ENCODE measurements at regions not wholly inside any gene's neighbourhood (a gene's known extent, or its start where the extent isn't known, plus 50 kb on each side); places are given as distances from the start of the nearest gene placed in this dataset.

DNA sequence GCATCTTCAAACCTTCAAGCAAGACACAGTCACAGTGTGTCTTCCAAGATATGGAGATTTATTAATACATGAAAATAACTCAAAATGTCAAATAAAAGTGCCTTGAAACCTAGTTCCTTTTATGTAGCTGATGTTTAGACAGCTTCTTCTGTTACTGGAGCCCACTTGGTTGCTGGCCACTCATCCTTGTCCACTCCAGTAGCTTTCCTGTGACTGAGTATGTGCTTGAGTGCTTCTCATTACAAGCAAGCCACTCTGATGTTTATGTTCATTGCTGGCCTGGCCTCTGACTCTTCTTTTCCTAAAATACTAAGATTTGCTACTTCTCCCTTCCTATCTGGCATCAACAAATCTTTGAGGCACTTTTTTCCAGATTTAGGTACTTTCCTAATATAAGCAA, 545.2 kb upstream of the MAN1A1 start:
- no peak for DNase-seq (ENCODE audit: low read depth)
- TF ChIP-seq, protein P1, sequence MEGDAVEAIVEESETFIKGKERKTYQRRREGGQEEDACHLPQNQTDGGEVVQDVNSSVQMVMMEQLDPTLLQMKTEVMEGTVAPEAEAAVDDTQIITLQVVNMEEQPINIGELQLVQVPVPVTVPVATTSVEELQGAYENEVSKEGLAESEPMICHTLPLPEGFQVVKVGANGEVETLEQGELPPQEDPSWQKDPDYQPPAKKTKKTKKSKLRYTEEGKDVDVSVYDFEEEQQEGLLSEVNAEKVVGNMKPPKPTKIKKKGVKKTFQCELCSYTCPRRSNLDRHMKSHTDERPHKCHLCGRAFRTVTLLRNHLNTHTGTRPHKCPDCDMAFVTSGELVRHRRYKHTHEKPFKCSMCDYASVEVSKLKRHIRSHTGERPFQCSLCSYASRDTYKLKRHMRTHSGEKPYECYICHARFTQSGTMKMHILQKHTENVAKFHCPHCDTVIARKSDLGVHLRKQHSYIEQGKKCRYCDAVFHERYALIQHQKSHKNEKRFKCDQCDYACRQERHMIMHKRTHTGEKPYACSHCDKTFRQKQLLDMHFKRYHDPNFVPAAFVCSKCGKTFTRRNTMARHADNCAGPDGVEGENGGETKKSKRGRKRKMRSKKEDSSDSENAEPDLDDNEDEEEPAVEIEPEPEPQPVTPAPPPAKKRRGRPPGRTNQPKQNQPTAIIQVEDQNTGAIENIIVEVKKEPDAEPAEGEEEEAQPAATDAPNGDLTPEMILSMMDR (IDR thresholded peaks at IDR 0.05; ENCODE audit: insufficient read depth, low read length), result no peak
- H3K4me3 ChIP-seq (ENCODE audit: low read depth, low read length), result no peak overlapping the region

DNA sequence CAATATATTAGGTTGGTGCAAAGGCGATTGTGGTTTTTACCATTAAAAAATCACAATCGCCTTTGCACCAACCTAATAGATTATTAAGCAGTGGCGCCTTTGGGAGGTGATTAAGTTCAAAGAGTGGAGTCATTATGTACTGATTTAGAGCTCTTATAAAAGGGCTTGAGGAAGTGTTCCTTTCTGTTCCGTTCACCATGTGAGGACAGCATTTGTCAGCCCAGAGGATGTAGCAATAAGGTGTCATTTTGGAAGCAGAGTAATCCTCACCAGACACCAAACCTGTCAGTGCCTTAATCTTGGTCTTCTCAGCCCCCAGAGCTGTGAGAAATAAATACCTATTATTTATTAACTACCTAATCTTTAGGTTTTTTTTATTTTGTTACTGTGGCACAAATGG, 542.1 kb upstream of the MAN1A1 start:
- no peak for DNase-seq (ENCODE audit: low read depth)
- H3K4me3 ChIP-seq (ENCODE audit: low read depth, low read length), result no peak overlapping the region
- TF ChIP-seq, protein P1 (IDR thresholded peaks at IDR 0.05; ENCODE audit: insufficient read depth, low read length), result no peak

DNA sequence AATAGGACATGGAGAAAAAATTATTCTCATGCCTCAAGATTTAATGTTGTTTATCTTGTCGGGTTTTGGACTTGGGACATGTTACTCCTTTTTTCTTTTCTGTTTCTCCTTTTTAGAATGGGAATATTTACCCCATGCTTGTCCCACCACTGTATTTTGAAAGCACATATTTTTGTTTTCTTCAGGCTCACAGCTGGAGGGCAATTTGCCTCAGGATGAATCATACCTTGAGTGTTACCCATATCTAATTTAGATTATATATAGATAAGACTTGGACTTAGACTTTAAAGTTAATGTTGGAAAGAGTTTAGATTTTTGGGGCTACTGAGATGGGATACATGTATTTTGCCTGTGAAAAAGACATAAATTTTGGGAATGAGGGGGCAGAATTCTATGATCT, 541.6 kb upstream of the MAN1A1 start:
- DNase-seq (ENCODE audit: low read depth), result peak; percentile 5
- TF ChIP-seq, protein P1 (IDR thresholded peaks at IDR 0.05; ENCODE audit: insufficient read depth, low read length), result no peak
- no peak overlapping the region for H3K4me3 ChIP-seq (ENCODE audit: low read depth, low read length)

DNA sequence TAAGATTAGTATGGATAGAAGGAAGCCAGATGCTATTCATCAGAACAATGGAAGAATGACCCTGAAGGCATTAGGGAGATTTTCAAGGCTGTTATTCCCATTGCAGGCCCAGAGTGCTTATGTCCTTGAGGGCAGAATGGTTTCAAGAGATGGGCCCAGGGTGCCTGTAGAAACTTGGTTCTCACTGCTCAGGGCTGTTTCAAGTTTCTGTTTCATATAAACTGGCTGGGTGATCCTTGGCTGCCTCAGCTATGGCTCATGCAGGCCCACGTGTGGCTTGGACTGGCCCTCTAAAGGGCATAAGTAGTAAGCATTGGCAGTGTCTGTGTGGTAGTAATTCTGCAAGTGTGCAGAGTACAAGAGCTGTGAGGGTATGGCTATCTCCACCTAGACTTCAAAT, 540.9 kb upstream of the MAN1A1 start:
- peak; percentile 60 for DNase-seq (ENCODE audit: low read depth)
- TF ChIP-seq, protein P1 (IDR thresholded peaks at IDR 0.05; ENCODE audit: insufficient read depth, low read length), result no peak
- H3K4me3 ChIP-seq (ENCODE audit: low read depth, low read length), result no peak overlapping the region

DNA sequence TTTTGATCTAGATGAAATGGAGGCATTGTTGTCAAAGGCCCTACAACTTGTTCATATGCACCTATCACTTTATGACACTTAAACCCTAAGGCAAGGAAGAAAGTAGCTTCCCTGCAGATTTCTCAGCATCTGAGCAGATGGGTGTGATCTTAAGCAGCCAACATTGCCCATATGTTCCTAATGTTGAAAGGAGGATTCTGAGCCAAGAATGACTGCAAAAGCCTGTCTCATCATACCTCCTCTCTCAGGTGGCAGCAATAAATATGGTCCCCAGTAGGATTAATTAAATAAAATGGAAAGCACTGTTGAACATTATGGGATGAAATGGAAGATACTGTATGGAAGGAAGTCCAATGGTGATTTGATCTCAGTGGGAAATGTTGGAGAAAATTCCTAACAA, 538.1 kb upstream of the MAN1A1 start:
- no peak for DNase-seq (ENCODE audit: low read depth)
- no peak overlapping the region for H3K4me3 ChIP-seq (ENCODE audit: low read depth, low read length)
- TF ChIP-seq, protein P1 (IDR thresholded peaks at IDR 0.05; ENCODE audit: insufficient read depth, low read length), result no peak

DNA sequence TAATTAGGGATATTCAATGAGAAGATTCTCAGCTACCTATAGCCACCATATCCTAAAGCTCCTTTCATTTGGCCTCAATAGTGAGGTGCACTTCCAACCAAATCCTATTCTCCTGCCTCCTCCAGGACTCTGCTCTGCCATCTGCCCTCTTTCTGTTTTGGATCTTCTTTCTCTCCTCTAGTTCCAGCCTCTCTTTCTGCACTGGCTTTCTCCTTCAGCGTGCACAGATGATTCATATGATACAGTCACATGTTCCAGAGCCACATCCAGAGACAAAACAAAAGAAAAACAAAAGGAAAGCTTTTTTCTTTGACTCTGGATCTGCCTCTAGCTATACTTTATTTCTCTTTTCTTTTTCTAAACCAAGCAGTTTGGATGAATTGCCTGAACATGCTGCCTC, 531.9 kb upstream of the MAN1A1 start:
- DNase-seq (ENCODE audit: low read depth), result peak; percentile 50

DNA sequence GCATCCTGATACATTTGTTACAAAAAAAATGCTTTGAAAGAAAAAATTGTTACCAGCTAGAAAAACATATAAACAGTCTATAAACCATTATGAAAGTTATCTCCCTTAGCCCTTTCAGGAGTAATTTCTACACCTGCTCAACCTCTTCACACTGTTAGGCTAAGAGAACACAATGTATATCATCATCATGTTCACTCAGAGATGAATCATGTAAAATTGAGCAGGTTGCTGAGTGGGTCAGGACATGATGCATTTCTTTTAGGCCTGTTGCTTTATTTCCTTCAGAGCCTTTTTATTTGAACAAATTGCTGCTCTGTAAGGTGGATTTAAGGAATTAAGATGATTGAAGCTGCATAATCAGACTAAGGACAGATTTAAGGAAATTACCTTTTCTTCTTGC, 531.3 kb upstream of the MAN1A1 start:
- DNase-seq (ENCODE audit: low read depth), result no peak
- TF ChIP-seq, protein P1 (IDR thresholded peaks at IDR 0.05; ENCODE audit: insufficient read depth, low read length), result no peak
- no peak overlapping the region for H3K4me3 ChIP-seq (ENCODE audit: low read depth, low read length)

More for the DNA sequence above, 531.9 kb upstream of the MAN1A1 start:
- no peak overlapping the region for H3K4me3 ChIP-seq (ENCODE audit: low read depth, low read length)
- TF ChIP-seq, protein P1 (IDR thresholded peaks at IDR 0.05; ENCODE audit: insufficient read depth, low read length), result no peak

Data from fibroblast of the aortic adventitia (primary cell).